NCI-H146 treated with DMSO at 0.1 percent for 48 hours (cell line): ENCODE measurements at regions not wholly inside any gene's neighbourhood (a gene's known extent, or its start where the extent isn't known, plus 50 kb on each side); places are given as distances from the start of the nearest gene placed in this dataset.

Experiments
- DNase-seq: peaks from one replicate; lab custom pipeline; 2025; ENCODE audit not compliant: unreplicated experiment; lab: John Stamatoyannopoulos, UW

DNA sequence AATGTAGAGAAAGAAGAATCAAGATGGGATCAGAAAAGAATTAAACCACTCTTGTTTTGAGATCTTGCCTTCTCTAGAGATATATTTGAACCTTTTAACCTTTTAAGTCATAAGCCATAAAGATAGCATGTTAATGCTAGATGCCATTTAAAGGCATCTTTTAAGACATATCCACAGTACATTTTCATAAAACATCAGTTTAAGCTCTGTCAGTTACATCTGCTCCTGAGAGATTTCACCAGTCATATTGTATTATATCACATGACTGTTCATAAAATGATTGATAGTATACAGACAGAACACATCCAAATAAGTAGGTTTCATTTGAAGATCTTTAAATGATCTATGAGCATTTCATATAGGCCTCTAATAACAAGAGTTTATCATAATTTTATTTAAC is 1238.5 kb downstream of the SLC16A7 start:
- no peak for DNase-seq

GRCh38 chr12:60834806-60835205 is 1239.0 kb downstream of the SLC16A7 start:
- DNase-seq, result no peak

GRCh38 chr12:60836651-60837050 is 1240.8 kb downstream of the SLC16A7 start:
- DNase-seq, result no peak

GRCh38 chr12:60842181-60842580 is 1246.4 kb downstream of the SLC16A7 start:
- no peak for DNase-seq

GRCh38 chr12:60844101-60844500 is 1248.3 kb downstream of the SLC16A7 start:
- DNase-seq, result no peak

DNA sequence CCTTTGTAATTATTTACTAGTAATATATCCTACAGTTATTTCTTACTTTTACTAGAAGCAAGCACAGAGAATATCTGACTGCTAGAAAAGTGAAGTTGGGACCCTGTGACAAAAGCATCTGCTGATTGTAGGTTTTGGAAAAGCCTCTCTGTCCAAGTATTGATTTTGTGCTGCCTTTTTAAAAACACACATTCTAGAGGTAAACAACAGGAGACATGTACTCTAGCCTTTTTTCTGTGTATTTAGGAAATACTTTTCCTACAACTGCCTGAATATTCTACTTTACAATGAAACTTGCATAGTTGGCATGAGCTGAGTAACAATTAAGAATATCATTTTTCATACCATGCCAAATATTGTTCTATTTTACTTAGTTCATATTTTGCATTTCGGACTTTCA is 1249.0 kb downstream of the SLC16A7 start:
- DNase-seq, result no peak

DNA sequence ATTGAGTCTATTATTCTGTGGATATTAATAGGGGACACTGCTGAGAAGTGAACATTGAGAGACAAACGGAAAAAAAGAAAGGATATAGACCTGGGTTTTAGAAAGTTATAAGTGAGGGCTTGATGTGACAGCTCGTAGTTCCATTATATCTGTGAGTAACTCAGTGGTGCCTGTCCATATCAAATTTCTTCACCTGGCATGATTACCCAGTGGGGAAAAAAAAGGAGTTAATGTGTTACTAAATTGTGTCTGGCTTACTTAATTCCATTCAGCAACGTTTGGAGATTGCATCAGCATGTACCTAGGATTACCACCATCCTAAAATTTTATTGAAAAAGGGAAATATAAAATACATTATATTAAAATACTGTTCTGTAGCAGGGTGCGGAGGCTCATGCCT is 1249.9 kb downstream of the SLC16A7 start:
- no peak for DNase-seq

- no peak for DNase-seq
Observed at GRCh38 chr12:60847281-60847680, 1251.5 kb downstream of the SLC16A7 start.

DNA sequence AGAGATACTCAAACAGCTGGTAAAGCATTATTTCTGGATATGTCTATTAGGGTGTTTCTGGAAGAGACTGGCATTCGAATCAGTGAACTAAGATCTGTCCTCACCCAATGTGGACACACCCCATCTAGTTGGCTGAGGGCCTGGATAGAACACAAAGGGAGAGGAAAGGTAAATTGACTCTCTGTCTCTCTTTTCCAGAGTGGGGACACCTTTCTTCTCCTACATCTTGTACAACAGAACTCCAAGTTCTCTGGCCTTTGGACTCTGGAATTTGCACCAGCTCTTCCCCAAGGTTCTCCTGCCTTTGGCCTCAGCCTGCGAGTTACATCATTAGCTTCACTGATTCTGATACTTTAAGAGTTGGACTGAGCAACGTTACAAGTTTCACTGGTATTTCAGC is 1253.9 kb downstream of the SLC16A7 start:
- DNase-seq, result no peak

GRCh38 chr12:60853407-60853806 is 1257.6 kb downstream of the SLC16A7 start:
- no peak for DNase-seq

DNA sequence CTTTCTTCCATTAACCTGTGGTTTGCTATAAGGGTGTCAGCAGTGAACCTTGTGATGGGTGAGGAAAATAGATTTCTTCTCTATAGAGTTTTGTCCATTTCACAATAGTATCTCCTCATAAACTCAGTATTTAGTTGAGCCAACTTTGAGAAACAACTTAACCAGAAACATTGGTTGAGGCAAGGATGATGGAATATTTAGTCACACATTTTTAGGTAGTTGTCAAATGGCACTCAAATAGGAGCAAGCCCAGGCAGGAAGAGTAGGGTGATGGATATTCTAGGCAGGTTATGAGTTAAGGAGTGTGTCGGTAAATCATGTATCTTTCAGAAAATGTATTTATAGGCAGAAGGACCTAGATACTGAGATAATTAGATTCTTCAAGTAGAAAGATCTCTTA is 1267.6 kb downstream of the SLC16A7 start:
- DNase-seq, result no peak

DNA sequence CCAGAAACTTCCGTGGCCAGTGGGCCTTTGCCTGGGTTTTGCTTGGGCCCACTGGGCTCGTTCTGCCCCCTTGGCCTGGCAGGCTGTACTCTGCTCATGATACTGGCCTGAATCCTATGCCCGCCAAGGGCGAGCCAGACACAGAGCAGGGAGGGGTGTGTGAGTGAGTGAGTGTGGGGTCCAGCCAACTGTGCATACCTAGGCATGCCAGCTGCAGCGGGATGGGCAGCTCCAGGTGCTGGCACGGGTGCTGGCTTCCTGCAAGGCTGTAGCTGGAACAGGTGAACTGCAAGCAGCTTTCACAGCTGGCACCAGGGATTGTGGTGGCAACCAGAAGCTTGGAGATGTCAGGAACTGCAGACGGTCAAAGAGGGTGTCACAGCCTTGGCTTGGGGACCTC is 1276.4 kb downstream of the SLC16A7 start:
- no peak for DNase-seq

GRCh38 chr12:60872850-60873713 is 1277.3 kb downstream of the SLC16A7 start:
- no peak for DNase-seq

- DNase-seq, result no peak
Observed at GRCh38 chr12:60874091-60874490, 1278.3 kb downstream of the SLC16A7 start.

DNA sequence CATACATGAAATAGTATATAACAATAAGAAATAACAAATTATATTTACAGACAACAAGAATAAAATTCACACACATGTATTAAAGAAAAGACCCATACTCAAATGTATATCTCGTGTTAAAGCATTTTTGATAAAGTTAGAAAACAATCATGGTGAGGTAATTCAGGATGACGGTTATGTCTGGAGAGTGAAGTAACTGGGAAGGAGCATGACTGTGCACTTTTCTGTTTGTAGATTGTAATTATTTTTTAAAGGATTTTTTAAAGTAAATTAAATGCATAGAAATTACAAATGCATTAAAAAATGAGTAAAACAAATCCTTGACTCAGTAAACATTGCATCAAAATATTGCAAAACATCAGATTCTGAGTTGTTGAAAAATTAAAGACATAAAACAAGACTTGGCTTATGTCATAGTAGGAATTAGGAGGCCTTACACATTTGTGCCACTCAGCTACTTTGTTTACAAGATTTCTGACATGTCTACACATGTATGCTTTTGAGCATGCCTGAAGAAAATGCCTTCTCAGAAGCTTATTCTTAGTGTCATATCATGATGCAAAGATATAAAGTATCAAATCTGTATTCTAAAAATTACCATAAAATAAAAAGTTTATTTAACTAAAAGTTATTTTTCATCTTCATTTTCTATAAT is 1325.1 kb downstream of the SLC16A7 start:
- no peak for DNase-seq

- no peak for DNase-seq
Observed at GRCh38 chr12:60921541-60921940, 1325.7 kb downstream of the SLC16A7 start.

- no peak for DNase-seq
Observed at GRCh38 chr12:60926256-60926655, 1330.4 kb downstream of the SLC16A7 start.

DNA sequence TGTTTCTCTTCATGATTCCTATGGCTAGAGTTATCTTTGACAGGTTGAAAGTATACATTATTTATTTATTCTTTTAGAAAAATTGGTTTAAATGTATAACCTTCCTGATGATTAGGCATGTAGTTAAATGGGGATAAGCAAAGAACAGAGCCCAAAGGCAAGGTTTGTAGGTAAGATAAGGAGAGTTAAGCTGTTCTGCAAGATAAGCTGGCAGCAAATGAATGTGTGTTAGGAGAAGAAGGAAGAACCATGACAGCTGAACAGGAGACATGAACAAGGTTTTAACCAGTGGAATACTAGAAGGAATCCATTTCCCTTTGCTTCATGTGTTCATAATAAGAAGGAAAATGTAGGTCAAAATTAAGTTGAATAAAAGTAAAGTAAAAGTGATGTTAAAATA is 1330.1 kb upstream of the USP15 start:
- DNase-seq, result no peak

DNA sequence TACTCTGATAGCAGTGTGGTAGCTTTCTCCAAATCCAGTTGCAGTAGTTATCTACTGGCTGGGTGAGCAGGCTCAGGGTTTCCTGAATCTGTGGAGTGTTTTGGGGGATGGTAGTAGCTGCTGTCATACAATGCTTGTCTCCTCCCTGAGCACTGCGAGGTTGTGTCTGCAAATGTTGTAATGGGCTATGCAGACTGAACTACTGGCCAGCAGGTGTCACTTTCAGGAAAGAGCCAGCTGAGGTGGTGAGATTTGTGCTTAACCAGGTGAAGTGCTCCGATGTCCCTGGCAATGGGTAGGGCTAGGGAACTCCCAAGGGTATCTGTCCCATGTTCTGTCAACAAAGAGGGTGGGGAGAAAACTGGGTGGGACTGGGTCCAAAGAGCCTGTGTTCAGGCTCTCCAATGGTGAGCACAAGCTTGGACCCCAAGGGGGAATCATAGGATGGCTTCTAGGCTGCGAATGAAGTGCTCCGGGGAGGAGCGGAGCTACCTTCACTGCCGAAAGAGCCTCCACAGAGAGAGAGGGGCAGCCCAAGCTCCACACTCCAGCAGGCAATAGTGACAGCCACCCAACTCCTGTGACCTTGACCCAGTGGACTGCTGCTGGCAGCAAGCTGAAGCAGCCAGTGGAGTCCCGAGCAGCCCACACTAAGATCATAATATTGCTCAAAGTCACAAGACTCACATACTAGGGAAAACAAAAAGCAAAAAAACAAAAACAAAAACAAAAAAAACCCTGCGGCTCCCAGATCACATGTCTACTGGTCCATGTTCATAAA is 1324.0 kb upstream of the USP15 start:
- DNase-seq, result no peak

DNA sequence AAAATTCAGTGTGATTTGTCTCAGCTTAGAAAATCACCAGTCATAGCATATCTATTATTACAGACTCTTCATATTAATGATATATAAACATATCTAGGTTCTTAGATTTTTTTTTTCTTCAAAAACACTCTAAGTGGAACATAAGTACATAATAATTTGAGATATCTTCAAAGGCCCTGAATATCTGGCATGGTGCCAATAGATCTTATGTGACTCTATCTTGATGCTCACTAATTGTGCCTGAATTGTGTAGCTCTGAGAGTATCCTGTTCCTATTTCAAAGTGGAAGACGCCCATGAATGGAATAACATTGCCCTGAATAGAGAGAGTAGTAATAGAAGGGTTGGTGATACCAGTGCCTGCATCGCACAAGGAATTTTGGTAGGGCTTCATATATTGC is 1312.7 kb upstream of the USP15 start:
- DNase-seq, result no peak

DNA sequence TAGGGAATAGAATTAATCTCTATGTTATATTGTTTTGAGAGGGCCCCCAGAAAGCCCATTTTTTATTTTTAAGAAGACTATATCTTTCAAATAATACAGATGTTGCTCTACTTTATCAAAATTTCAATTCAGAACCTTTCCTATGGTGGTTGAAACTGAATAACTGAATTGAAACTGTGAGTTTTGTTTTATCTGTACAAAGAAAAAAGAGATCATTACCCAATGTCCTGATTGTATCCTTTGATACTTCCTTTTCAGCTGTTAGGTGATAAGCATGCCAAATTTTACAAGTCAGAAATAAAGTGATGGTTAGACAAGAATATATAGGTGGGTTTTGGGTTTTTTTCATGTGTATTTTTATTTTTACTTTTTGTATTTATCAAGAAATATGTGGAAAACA is 1293.1 kb upstream of the USP15 start:
- DNase-seq, result no peak

- DNase-seq, result no peak
Observed at GRCh38 chr12:60977966-60978365, 1282.2 kb upstream of the USP15 start.
